ENCODE measurements at regions not wholly inside any gene's neighbourhood (a gene's known extent, or its start where the extent isn't known, plus 50 kb on each side); places are given as distances from the start of the nearest gene placed in this dataset.

DNA sequence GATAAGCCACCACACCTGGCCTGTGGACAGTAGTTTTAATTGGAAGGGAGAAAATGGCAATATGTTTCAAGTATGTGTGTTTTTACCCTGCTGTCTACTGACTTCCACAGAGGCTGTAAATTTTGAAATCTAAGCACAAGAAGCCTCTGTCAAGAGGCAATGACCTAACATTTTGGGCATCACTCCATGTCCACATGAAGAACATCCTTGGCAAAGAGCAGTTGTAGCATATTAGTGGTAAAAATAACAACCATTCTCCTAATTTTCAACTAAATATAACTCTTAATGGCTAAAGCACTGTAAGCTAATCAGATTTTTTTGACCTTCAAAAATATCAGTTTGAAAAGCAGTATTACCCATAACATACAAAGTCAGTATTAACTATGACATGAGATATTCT is 100.3 kb upstream of the APC start:
- TF ChIP-seq, protein P1, sequence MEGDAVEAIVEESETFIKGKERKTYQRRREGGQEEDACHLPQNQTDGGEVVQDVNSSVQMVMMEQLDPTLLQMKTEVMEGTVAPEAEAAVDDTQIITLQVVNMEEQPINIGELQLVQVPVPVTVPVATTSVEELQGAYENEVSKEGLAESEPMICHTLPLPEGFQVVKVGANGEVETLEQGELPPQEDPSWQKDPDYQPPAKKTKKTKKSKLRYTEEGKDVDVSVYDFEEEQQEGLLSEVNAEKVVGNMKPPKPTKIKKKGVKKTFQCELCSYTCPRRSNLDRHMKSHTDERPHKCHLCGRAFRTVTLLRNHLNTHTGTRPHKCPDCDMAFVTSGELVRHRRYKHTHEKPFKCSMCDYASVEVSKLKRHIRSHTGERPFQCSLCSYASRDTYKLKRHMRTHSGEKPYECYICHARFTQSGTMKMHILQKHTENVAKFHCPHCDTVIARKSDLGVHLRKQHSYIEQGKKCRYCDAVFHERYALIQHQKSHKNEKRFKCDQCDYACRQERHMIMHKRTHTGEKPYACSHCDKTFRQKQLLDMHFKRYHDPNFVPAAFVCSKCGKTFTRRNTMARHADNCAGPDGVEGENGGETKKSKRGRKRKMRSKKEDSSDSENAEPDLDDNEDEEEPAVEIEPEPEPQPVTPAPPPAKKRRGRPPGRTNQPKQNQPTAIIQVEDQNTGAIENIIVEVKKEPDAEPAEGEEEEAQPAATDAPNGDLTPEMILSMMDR (IDR thresholded peaks at IDR 0.05 in 8 of 11, conservative IDR thresholded peaks at IDR 0.05 in 3 of 11): no peak
- TF ChIP-seq POLR2A (IDR thresholded peaks at IDR 0.05) (no peak), POLR2AphosphoS5 (IDR thresholded peaks at IDR 0.05) (no peak)

DNA sequence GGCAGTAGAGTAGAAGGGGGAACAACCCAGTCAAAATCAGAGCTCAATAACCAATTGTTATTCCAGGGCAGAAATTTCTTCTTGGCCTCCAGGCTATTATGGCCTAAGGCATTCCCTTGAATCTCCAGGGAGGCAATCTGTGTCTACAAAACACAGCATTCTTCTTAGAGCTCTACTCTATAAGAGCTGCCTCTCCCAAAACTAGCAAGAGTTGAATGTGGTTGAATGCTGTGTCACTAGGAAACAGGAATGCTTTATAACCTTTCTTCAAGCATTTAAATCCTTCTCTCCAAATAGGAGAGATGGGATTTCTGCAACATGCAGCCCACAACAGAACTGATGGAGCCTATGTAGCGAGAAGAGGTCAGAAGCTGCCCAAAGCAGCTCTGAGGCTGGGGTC is 97.1 kb upstream of the APC start:
- no peaks in the 10 kb centered on the region for H3K36me3 ChIP-seq
- no peak overlapping the region for H3K27ac ChIP-seq
- H3K27me3 ChIP-seq (replicated peaks in 1 of 7): no peaks in the 10 kb centered on the region
- DNase-seq: no peak
- no peaks in the 10 kb centered on the region for H3K4me1 ChIP-seq
- H3K4me3 ChIP-seq: no peak overlapping the region
- WGBS, 5 donors: 76 to 88% (median 84%) methylated on average over 1 of the region's 1 CpG
- no peaks in the 10 kb centered on the region for H3K9me3 ChIP-seq
- TF ChIP-seq POLR2A (IDR thresholded peaks at IDR 0.05): no peak
- intact Hi-C loops (cut with DNase I; ENCODE audit: low total_unique reads): no loop called here

More for the DNA sequence above, 100.3 kb upstream of the APC start:
- no peaks in the 10 kb centered on the region for H3K4me1 ChIP-seq
- peaks cover 0 to 13% (median 4%) of the 10 kb centered on the region in 8 donors for H3K9me3 ChIP-seq
- H3K4me3 ChIP-seq: no peak overlapping the region
- DNase-seq: no peak
- no peak overlapping the region for H3K27ac ChIP-seq
- H3K27me3 ChIP-seq (replicated peaks in 1 of 7): no peaks in the 10 kb centered on the region
- no peaks in the 10 kb centered on the region for H3K36me3 ChIP-seq
- intact Hi-C loops (cut with DNase I; ENCODE audit: low total_unique reads): no loop called here

DNA sequence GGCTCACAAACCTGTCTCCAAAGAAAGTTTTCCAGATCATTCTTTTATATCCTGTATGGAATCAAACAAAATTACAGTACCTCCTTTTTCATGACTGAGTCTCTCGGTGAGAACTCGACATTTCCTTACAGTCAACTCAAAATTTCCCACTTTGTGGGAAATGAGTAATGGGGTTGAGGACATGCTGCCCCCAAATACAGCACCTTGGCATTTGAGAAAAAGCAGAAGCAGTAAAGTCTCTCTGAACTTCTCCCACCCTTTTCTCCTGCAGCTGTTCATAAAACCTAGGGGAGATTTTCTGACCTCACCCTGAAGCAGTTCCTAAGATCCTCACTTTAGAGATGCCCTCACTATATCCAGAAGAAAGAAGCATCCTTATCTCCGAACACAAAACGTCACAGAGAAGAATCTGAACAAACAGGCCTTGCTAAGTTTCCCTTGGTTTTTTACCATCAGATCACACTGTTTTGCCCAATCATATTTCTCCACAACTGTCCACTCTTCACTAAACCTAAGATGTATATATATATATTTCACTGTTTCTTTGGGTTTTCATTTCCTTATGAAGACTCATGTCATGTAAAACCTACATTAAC is 96.1 kb upstream of the APC start:
- H3K27me3 ChIP-seq (replicated peaks in 1 of 7): no peaks in the 10 kb centered on the region
- H3K36me3 ChIP-seq: no peaks in the 10 kb centered on the region
- no peaks in the 10 kb centered on the region for H3K4me1 ChIP-seq
- DNase-seq: no peak
- no peaks in the 10 kb centered on the region for H3K9me3 ChIP-seq
- H3K27ac ChIP-seq: no peak overlapping the region
- 74 to 84% (median 74%) methylated on average over 4 of the region's 4 CpGs for WGBS, 5 donors
- TF ChIP-seq POLR2A (IDR thresholded peaks at IDR 0.05) (no peak), POLR2AphosphoS5 (IDR thresholded peaks at IDR 0.05) (no peak)
- TF ChIP-seq, protein P1 (IDR thresholded peaks at IDR 0.05 in 8 of 11, conservative IDR thresholded peaks at IDR 0.05 in 3 of 11): no peak
- intact Hi-C loops (cut with DNase I; ENCODE audit: low total_unique reads): no loop called here
- H3K4me3 ChIP-seq: no peak overlapping the region

DNA sequence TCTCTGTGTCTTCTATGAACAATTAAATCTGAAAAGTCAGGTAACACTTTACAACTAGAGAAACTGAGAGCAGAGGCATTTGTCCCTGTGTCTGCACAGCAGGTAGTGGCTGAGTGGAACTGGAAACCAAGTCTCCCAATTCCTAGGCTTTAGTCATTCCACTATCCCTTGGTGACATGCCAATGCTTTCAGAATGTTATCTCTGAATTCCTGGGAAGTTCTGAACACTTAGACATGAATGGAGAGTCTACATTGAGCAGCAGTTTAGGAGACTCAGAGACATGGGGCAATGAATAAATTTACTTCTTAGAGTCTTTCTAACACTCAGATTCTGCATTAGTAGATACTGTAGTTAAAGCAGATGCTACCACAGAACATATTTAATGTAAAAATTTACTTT is 94.8 kb upstream of the APC start:
- Histone ChIP-seq H3K4me3 (no peak overlapping the region), H3K27me3 (replicated peaks in 1 of 7) (no peaks in the 10 kb centered on the region), H3K4me1 (no peaks in the 10 kb centered on the region), H3K36me3 (no peaks in the 10 kb centered on the region), H3K9me3 (no peaks in the 10 kb centered on the region), H3K27ac (no peak overlapping the region)
- DNase-seq: no peak
- intact Hi-C loops (cut with DNase I; ENCODE audit: low total_unique reads): no loop called here
- TF ChIP-seq POLR2A (IDR thresholded peaks at IDR 0.05) (no peak), POLR2AphosphoS5 (IDR thresholded peaks at IDR 0.05) (no peak)
- TF ChIP-seq, protein P1 (IDR thresholded peaks at IDR 0.05 in 8 of 11, conservative IDR thresholded peaks at IDR 0.05 in 3 of 11): no peak

Measured in spleen (tissue), 11 donors.